Upper lobe of left lung (tissue), 4 donors: ENCODE measurements at regions not wholly inside any gene's neighbourhood (a gene's known extent, or its start where the extent isn't known, plus 50 kb on each side); places are given as distances from the start of the nearest gene placed in this dataset.

Experiments
- CTCF ChIP-seq, 6 experiments: fragments of 450-650 bp in 4 of 6; fragments of 200-600 bp in 2 of 6; sonication (generic) in 2 of 6; IDR thresholded peaks; one replicate each; pipeline ENCODE4 v1.5.1; 2016 to 2019; ENCODE audit warnings: antibody characterized with exemption in 6 of 6
- EP300 ChIP-seq, 4 donors: sonication (generic); formaldehyde crosslinking; IDR thresholded peaks; one replicate each; pipeline ENCODE4 v1.5.1; 2017; ENCODE audit warnings: antibody characterized with exemption in 4 of 4, control low read depth in 2 of 4
- POLR2A ChIP-seq, 4 donors: fragments of 450-650 bp; IDR thresholded peaks; one replicate each; pipeline ENCODE4 v1.5.1; 2016 to 2017; ENCODE audit warnings: antibody characterized with exemption in 4 of 4, mild to moderate bottlenecking in 2 of 4
- POLR2AphosphoS5 ChIP-seq, 2 donors: sonication (generic); formaldehyde crosslinking; IDR thresholded peaks; one replicate each; pipeline ENCODE4 v1.5.1; 2017; ENCODE audit warnings: antibody characterized with exemption in 2 of 2

GRCh38 chr1:194431121-194431520 lies 1244.7 kb upstream of the B3GALT2 start:
- TF ChIP-seq CTCF (IDR thresholded peaks at IDR 0.05), result no peak
- no peak for TF ChIP-seq POLR2AphosphoS5 (IDR thresholded peaks at IDR 0.05)
- TF ChIP-seq EP300 (IDR thresholded peaks at IDR 0.05), result no peak
- no peak for TF ChIP-seq POLR2A (IDR thresholded peaks at IDR 0.05)
